HepG2 (cell line): ENCODE measurements at regions not wholly inside any gene's neighbourhood (a gene's known extent, or its start where the extent isn't known, plus 50 kb on each side); places are given as distances from the start of the nearest gene placed in this dataset.

ENCODE experiments used
- ATAC-seq: fragments of 200-7000 bp; cut with Tn5 transposase; 3 replicates; pipeline ENCODE4 v1.9.1; 2020; ENCODE audit warnings: mild to moderate bottlenecking, moderate library complexity
- BruUV-seq: library from RNA; stranded (reverse); fragments of 400-500 nt; replicated peaks from 2 replicates; lab custom pipeline; 2021; lab: Mats Ljungman, UMichigan
- CTCF ChIA-PET: fragments of 300-600 bp; formaldehyde crosslinking; extraction: SDS; loops from one replicate; lab custom pipeline; 2021; ENCODE audit warnings: low total read pairs, inconsistent platforms, low intra/inter-chr PET ratio; lab: Yijun Ruan, JAX
- POLR2A ChIA-PET: fragments of 350-600 bp; sonication (Branson Sonifier 250); formaldehyde crosslinking; loops from one replicate; lab custom pipeline; 2020; ENCODE audit warnings: antibody characterized with exemption, inconsistent platforms; lab: Yijun Ruan, JAX
- DNase-seq: peaks from one replicate; pipeline ENCODE4 v3.0.0-alpha.2; 2015; ENCODE audit warnings: low spot score
- FAIRE-seq: peaks from 3 replicates; lab custom pipeline; 2011; peaks lifted over from hg19 to GRCh38; lab: Jason Lieb, UNC
- H2AFZ ChIP-seq: one replicate; pipeline ENCODE4 v1.6.1; 2011; ENCODE audit warnings: low read length, inconsistent platforms
- H3K27ac ChIP-seq: fragments of 300-600 bp; 3 replicates; pipeline ENCODE4 v1.8.0; 2011; ENCODE audit warnings: mixed run types, mild to moderate bottlenecking, mixed read lengths, low read length, inconsistent platforms; ENCODE audit not compliant: insufficient read depth; ENCODE audit errors: extremely low read length
- H3K27me3 ChIP-seq, 2 experiments: fragments of 200-600 bp in 1 of 2; 2 replicates in 1 of 2; 3 replicates in 1 of 2; pipeline versions ENCODE4 v1.6.0 to v1.8.0; 2011; ENCODE audit warnings: low read length in 2 of 2, mild to moderate bottlenecking in 2 of 2, moderate library complexity in 2 of 2, inconsistent platforms in 1 of 2; ENCODE audit not compliant: insufficient read depth in 2 of 2, control insufficient read depth in 1 of 2
- H3K36me3 ChIP-seq, 2 experiments: fragments of 200-600 bp in 1 of 2; replicated peaks in 1 of 2; 2 replicates in 1 of 2; 3 replicates in 1 of 2; pipeline versions ENCODE4 v1.5.1 to v1.8.0; 2011; ENCODE audit warnings: low read length in 2 of 2, inconsistent platforms in 1 of 2; ENCODE audit not compliant: insufficient read depth in 2 of 2, control insufficient read depth in 1 of 2
- H3K4me1 ChIP-seq: 2 replicates; pipeline ENCODE4 v1.5.1; 2012; ENCODE audit warnings: low read length, inconsistent platforms; ENCODE audit not compliant: insufficient read depth
- H3K4me2 ChIP-seq: 2 replicates; pipeline ENCODE4 v1.6.0; 2011; ENCODE audit warnings: low read depth, low read length, inconsistent platforms
- H3K4me3 ChIP-seq, 3 experiments: fragments of 200-600 bp in 1 of 3; sonication (generic), shearing (Covaris generic) in 1 of 3; replicated peaks in 1 of 3; 2 replicates each; pipeline ENCODE4 v1.5.1; 2011 to 2016; ENCODE audit warnings: low read length in 3 of 3, inconsistent platforms in 2 of 3, low read depth in 2 of 3, mild to moderate bottlenecking in 2 of 3, control low read depth in 1 of 3, mixed read lengths in 1 of 3; ENCODE audit not compliant: insufficient read depth in 1 of 3
- H3K79me2 ChIP-seq: one replicate; pipeline ENCODE4 v1.6.1; 2011; ENCODE audit warnings: low read length, inconsistent platforms; ENCODE audit not compliant: insufficient read depth
- H3K9ac ChIP-seq: 2 replicates; pipeline ENCODE4 v1.6.0; 2011; ENCODE audit warnings: mild to moderate bottlenecking, low read depth, low read length, inconsistent platforms; ENCODE audit not compliant: insufficient read depth
- H3K9me3 ChIP-seq: 2 replicates; pipeline ENCODE4 v1.5.1; 2012; ENCODE audit warnings: mild to moderate bottlenecking, low read length
- H4K20me1 ChIP-seq: 2 replicates; pipeline ENCODE4 v1.6.0; 2011; ENCODE audit warnings: inconsistent platforms, mild to moderate bottlenecking, low read length, moderate library complexity; ENCODE audit not compliant: insufficient read depth
- CBX2 ChIP-seq, 2 experiments: fragments of 200-600 bp in 1 of 2; sonication (generic); formaldehyde crosslinking in 1 of 2; IDR thresholded peaks; 2 replicates each; pipeline versions ENCODE4 v1.7.0 to v1.8.1; 2018 to 2022; ENCODE audit warnings: low read depth in 2 of 2, low read length in 1 of 2, mild to moderate bottlenecking in 1 of 2, missing genetic modification reagents in 1 of 2
- CHD2 ChIP-seq: IDR thresholded peaks from 2 replicates; pipeline ENCODE4 v1.6.1; 2011; ENCODE audit warnings: low read depth, low read length, improper control_type of control experiment
- HMG20A ChIP-seq: IDR thresholded peaks from 2 replicates; pipeline ENCODE4 v1.6.1; 2016; ENCODE audit warnings: borderline replicate concordance
- PREB ChIP-seq: sonication (generic); formaldehyde crosslinking; IDR thresholded peaks from 2 replicates; pipeline ENCODE4 v1.4.0; 2020; ENCODE audit warnings: missing genetic modification reagents
- SUZ12 ChIP-seq: fragments of 150-350 bp; IDR thresholded peaks from 2 replicates; pipeline ENCODE4 v1.6.1; 2014; ENCODE audit warnings: low read depth, low read length
- ZNF501 ChIP-seq: sonication (generic); formaldehyde crosslinking; IDR thresholded peaks from 2 replicates; pipeline ENCODE4 v1.5.1; 2020; ENCODE audit warnings: mild to moderate bottlenecking, moderate library complexity, missing genetic modification reagents
- ZNF543 ChIP-seq: sonication (generic); formaldehyde crosslinking; IDR thresholded peaks from 2 replicates; pipeline ENCODE4 v1.4.0; 2020; ENCODE audit warnings: mild to moderate bottlenecking, missing genetic modification reagents
- WGBS: methylation state at CpG from one replicate; pipeline ENCODE4 v1.1.6; 2017; ENCODE audit warnings: low lambda C conversion rate; 5-methylcytosine and 5-hydroxymethylcytosine counted together
- in situ Hi-C: cut with HindIII; loops from 2 replicates; pipeline ENCODE4 v1.10.0; 2017; ENCODE audit warnings: low pct_unique_long_range_greater_than_20kb; ENCODE audit not compliant: extremely low pct_ligation_motif_present
- intact Hi-C: fragments of 100-400 bp; cut with micrococcal nuclease; formaldehyde crosslinking; loops from one replicate; pipeline ENCODE4 v1.10.0; 2022; ENCODE audit not compliant: unreplicated experiment

GRCh38 chr6:16921399-16922110 is 160.3 kb upstream of the ATXN1 start (continued):
- TF ChIP-seq CBX2 (IDR thresholded peaks at IDR 0.05; ENCODE audit: low read depth, low read length), result no peak
- no peak for TF ChIP-seq CBX2 (CRISPR knock-in tag; IDR thresholded peaks at IDR 0.05; ENCODE audit: low read depth)
- no peak for TF ChIP-seq HMG20A (CRISPR knock-in tag)
- TF ChIP-seq ZNF501 (CRISPR knock-in tag), result no peak
- TF ChIP-seq PREB (CRISPR knock-in tag), result no peak
- TF ChIP-seq ZNF543 (CRISPR knock-in tag), result no peak

GRCh38 chr6:16918586-16918985 is 157.3 kb upstream of the ATXN1 start:
- no peak overlapping the region for H3K27ac ChIP-seq
- no peak for DNase-seq
- TF ChIP-seq SUZ12 (no peak), CHD2 (peak; percentile 65)
- TF ChIP-seq, all 625 proteins: peak for 1
- in situ Hi-C loops (no loop called here), intact Hi-C loops (no loop called here)
- no peak overlapping the region for H3K4me2 ChIP-seq
- no TSS peak for BruUV-seq
- no peak for ATAC-seq
- no peak overlapping the region for H2AFZ ChIP-seq
- no peaks in the 10 kb centered on the region for H4K20me1 ChIP-seq
- ChIA-PET CTCF (no interaction called here), POLR2A (no interaction called here)
- WGBS, result 21% methylated on average over 10 of the region's 10 CpGs
- no peaks in the 10 kb centered on the region for H3K9me3 ChIP-seq
- H3K9ac ChIP-seq, result no peak overlapping the region
- H3K4me1 ChIP-seq, result no peaks in the 10 kb centered on the region
- no peak overlapping the region for H3K4me3 ChIP-seq
- no peaks in the 10 kb centered on the region for H3K36me3 ChIP-seq
- H3K27me3 ChIP-seq, result no peaks in the 10 kb centered on the region
- no peaks in the 10 kb centered on the region for H3K79me2 ChIP-seq
- FAIRE-seq, result no peak
